Heart left ventricle (tissue), 16 donors: ENCODE measurements at regions not wholly inside any gene's neighbourhood (a gene's known extent, or its start where the extent isn't known, plus 50 kb on each side); places are given as distances from the start of the nearest gene placed in this dataset.

Experiments
- ATAC-seq, 4 donors: fragments of 200-7000 bp; cut with Tn5 transposase; one replicate each; pipeline ENCODE4 v1.9.1; 2020 to 2022; ENCODE audit warnings: moderate library complexity in 4 of 4, mild to moderate bottlenecking in 3 of 4, moderate number of reproducible peaks in 1 of 4
- DNase-seq, 5 donors: peaks; one replicate each; pipeline ENCODE4 v3.0.0-alpha.2; 2020
- H3K27ac ChIP-seq, 12 donors: fragments of 200-600 bp; sonication (generic) in 4 of 12; one replicate each; pipeline versions ENCODE4 v1.5.0 to v1.8.0; 2016 to 2022; ENCODE audit warnings: mild to moderate bottlenecking in 2 of 12
- H3K27me3 ChIP-seq, 9 donors: fragments of 200-600 bp; sonication (generic) in 2 of 9; one replicate each; pipeline versions ENCODE4 v1.5.1 to v1.8.0; 2016 to 2022; ENCODE audit warnings: mild to moderate bottlenecking in 3 of 9
- H3K36me3 ChIP-seq, 9 donors: fragments of 200-600 bp; sonication (generic) in 2 of 9; one replicate each; pipeline versions ENCODE4 v1.5.0 to v1.8.0; 2018 to 2022; ENCODE audit warnings: mild to moderate bottlenecking in 2 of 9
- H3K4me1 ChIP-seq, 12 donors: fragments of 200-600 bp; sonication (generic) in 4 of 12; one replicate each; pipeline versions ENCODE4 v1.5.0 to v1.8.0; 2016 to 2022; ENCODE audit warnings: mild to moderate bottlenecking in 3 of 12
- H3K4me3 ChIP-seq, 12 donors: fragments of 200-600 bp; sonication (generic) in 4 of 12; one replicate each; pipeline versions ENCODE4 v1.5.0 to v1.8.0; 2017 to 2022; ENCODE audit warnings: mild to moderate bottlenecking in 9 of 12, moderate library complexity in 4 of 12
- H3K9me3 ChIP-seq, 12 donors: fragments of 200-600 bp; sonication (generic) in 4 of 12; one replicate each; pipeline versions ENCODE4 v1.5.0 to v1.8.0; 2016 to 2022; ENCODE audit warnings: mild to moderate bottlenecking in 1 of 12
- CTCF ChIP-seq, 12 donors: fragments of 200-600 bp; sonication (generic) in 4 of 12; IDR thresholded peaks; one replicate each; pipeline versions ENCODE4 v1.5.0 to v1.8.0; 2018 to 2022; ENCODE audit warnings: antibody characterized with exemption in 12 of 12, mild to moderate bottlenecking in 5 of 12
- POLR2A ChIP-seq, 2 donors: fragments of 450-650 bp; IDR thresholded peaks; one replicate each; pipeline ENCODE4 v1.6.1; 2017; ENCODE audit warnings: antibody characterized with exemption in 2 of 2, mild to moderate bottlenecking in 2 of 2, moderate library complexity in 2 of 2
- WGBS, 4 donors: extraction: QIAGEN DNeasy Blood & Tissue Kit in 2 of 4; methylation state at CpG; one replicate each; pipeline versions ENCODE4 v1.1.5 to v1.1.7; 2013 to 2018; 5-methylcytosine and 5-hydroxymethylcytosine counted together
- intact Hi-C, 10 donors: fragments of 100-400 bp; cut with DNase I; formaldehyde crosslinking; loops; one replicate each; pipeline versions ENCODE4 v1.11.1 to v1.14.2; 2022
- donor health status: ischemic (EF 13 %, LVEDD 7.1; RV severe dilation, severe dysfunction).
- donor health status: healthy with polysubstance abuse.
- donor health status: DM: no; HTN: yes; CAD: no.
- donor health status: DM: no; HTN: no; CAD: no.
- donor health status: ischemic (EF 25% LVEDD 6.9; RV normal size, moderate dysfunction).
- donor health status: ischemic (EF 25% LVEDD 5.7; RV mildly dilated, moderate dysfunction).
- donor health status: healthy.
- donor health status: DM: yes; HTN: yes; CAD: no.
- donor health status: ischemic (EF 35%, LVEDD 5.7; RV mildly dilated, moderate dysfunction).
- donor health status: nonischemic (EF 11% LVEDD 7.7; RV severe dilation, severe dysfunction).
- donor health status: DM: yes; HTN: yes; CAD: no.
- donor health status: PGD.
- donor health status: ischemic (EF 29% LVEDD 5.4; RV normal size, mild dysfunction).
- donor health status: nonischemic (EF 23%, LVEDD 6.1; RV moderate dilation, normal function).

- H3K27ac ChIP-seq, result no peak overlapping the region
- H3K36me3 ChIP-seq, result no peaks in the 10 kb centered on the region
- H3K27me3 ChIP-seq, result peaks cover 0 to 6% (median 0%) of the 10 kb centered on the region in 9 donors
- peaks cover 0 to 29% (median 9%) of the 10 kb centered on the region in 12 donors for H3K4me1 ChIP-seq
- 72 to 89% (median 80%) methylated on average over 6 of the region's 6 CpGs for WGBS, 4 donors
- H3K9me3 ChIP-seq, result no peaks in the 10 kb centered on the region
- no peak overlapping the region for H3K4me3 ChIP-seq
- ATAC-seq (no peak), DNase-seq (no peak)
- intact Hi-C loops, result no loop called here
- TF ChIP-seq POLR2A (IDR thresholded peaks at IDR 0.05), result no peak
- no peak for TF ChIP-seq CTCF (IDR thresholded peaks at IDR 0.05)
Measured at GRCh38 chr3:193837347-193837827, 244.4 kb downstream of the OPA1 start.

GRCh38 chr3:193840111-193840641 lies 247.2 kb downstream of the OPA1 start:
- no peaks in the 10 kb centered on the region for H3K36me3 ChIP-seq
- 94 to 99% (median 96%) methylated on average over 2 of the region's 2 CpGs for WGBS, 4 donors
- ATAC-seq, result no peak
- no peaks in the 10 kb centered on the region for H3K9me3 ChIP-seq
- no peak overlapping the region for H3K4me3 ChIP-seq
- H3K27ac ChIP-seq, result no peak overlapping the region
- TF ChIP-seq POLR2A (IDR thresholded peaks at IDR 0.05) (no peak), CTCF (IDR thresholded peaks at IDR 0.05) (no peak)
- no peak for DNase-seq
- H3K4me1 ChIP-seq, result peaks cover 0 to 8% (median 1%) of the 10 kb centered on the region in 12 donors
- intact Hi-C loops, result no loop called here
- peaks cover 0 to 6% (median 0%) of the 10 kb centered on the region in 9 donors for H3K27me3 ChIP-seq

GRCh38 chr3:193841581-193841980 lies 248.6 kb downstream of the OPA1 start:
- no peak overlapping the region for H3K27ac ChIP-seq
- H3K27me3 ChIP-seq, result peaks cover 0 to 3% (median 0%) of the 10 kb centered on the region in 9 donors
- no peaks in the 10 kb centered on the region for H3K9me3 ChIP-seq
- no peaks in the 10 kb centered on the region for H3K36me3 ChIP-seq
- intact Hi-C loops, result no loop called here
- ATAC-seq, result peak in 2 of 4 donors; percentile 25 to 43
- peaks cover 0 to 8% (median 1%) of the 10 kb centered on the region in 12 donors for H3K4me1 ChIP-seq
- no peak overlapping the region for H3K4me3 ChIP-seq
- no peak for TF ChIP-seq POLR2A (IDR thresholded peaks at IDR 0.05)
- TF ChIP-seq CTCF (IDR thresholded peaks at IDR 0.05), result no peak
- no peak for DNase-seq
- 59 to 74% (median 67%) methylated on average over 4 of the region's 4 CpGs for WGBS, 4 donors

- no peak overlapping the region for H3K27ac ChIP-seq
- no peak for TF ChIP-seq CTCF (IDR thresholded peaks at IDR 0.05)
- no peak for TF ChIP-seq POLR2A (IDR thresholded peaks at IDR 0.05)
- intact Hi-C loops, result no loop called here
- no peak for DNase-seq
- H3K27me3 ChIP-seq, result peaks cover 0 to 3% (median 0%) of the 10 kb centered on the region in 9 donors
- H3K36me3 ChIP-seq, result no peaks in the 10 kb centered on the region
- no peak overlapping the region for H3K4me3 ChIP-seq
- peaks cover 0 to 8% (median 1%) of the 10 kb centered on the region in 12 donors for H3K4me1 ChIP-seq
- ATAC-seq, result peak; percentile 15 to 56 (median 42)
- H3K9me3 ChIP-seq, result no peaks in the 10 kb centered on the region
- WGBS, 4 donors, result 85 to 88% (median 86%) methylated on average over 16 of the region's 16 CpGs
Measured at GRCh38 chr3:193842029-193842798, 249.2 kb downstream of the OPA1 start.
